KMS-11 (cell line): ENCODE measurements at regions not wholly inside any gene's neighbourhood (a gene's known extent, or its start where the extent isn't known, plus 50 kb on each side); places are given as distances from the start of the nearest gene placed in this dataset.
"Not testable (repeated sequence)": the region's sequence is repeated elsewhere in the genome, so short reads cannot be mapped to it uniquely, and the experiment has no call there.

Experiments used
- H2AFZ ChIP-seq: fragments of 200-600 bp; sonication (generic); 2 replicates; pipeline ENCODE4 v1.6.1; 2016; ENCODE audit warnings: antibody characterized with exemption, mixed run types, low read depth
- H3K27ac ChIP-seq: fragments of 200-600 bp; sonication (generic); 2 replicates; pipeline ENCODE4 v1.6.1; 2016; ENCODE audit warnings: mild to moderate bottlenecking, mixed run types
- H3K27me3 ChIP-seq: fragments of 200-600 bp; sonication (generic); 2 replicates; pipeline ENCODE4 v1.6.1; 2017; ENCODE audit warnings: mild to moderate bottlenecking, low read depth, mixed run types, moderate library complexity; ENCODE audit not compliant: insufficient read depth
- H3K36me3 ChIP-seq: fragments of 200-600 bp; sonication (generic); 2 replicates; pipeline ENCODE4 v1.6.1; 2017; ENCODE audit warnings: mild to moderate bottlenecking, mixed run types; ENCODE audit not compliant: insufficient read depth
- H3K4me1 ChIP-seq: fragments of 200-600 bp; sonication (generic); 2 replicates; pipeline ENCODE4 v1.6.1; 2016; ENCODE audit warnings: mild to moderate bottlenecking, low read depth, mixed run types; ENCODE audit not compliant: poor library complexity, severe bottlenecking
- H3K4me2 ChIP-seq: fragments of 200-600 bp; sonication (generic); 2 replicates; pipeline ENCODE4 v1.7.0; 2016; ENCODE audit warnings: mild to moderate bottlenecking, mixed run types
- H3K4me3 ChIP-seq: fragments of 200-600 bp; sonication (generic); IDR thresholded peaks from 2 replicates; pipeline ENCODE4 v1.6.1; 2017; ENCODE audit warnings: low read depth, low read length, mixed read lengths; ENCODE audit not compliant: insufficient read depth
- H3K79me2 ChIP-seq: fragments of 200-600 bp; sonication (generic); 2 replicates; pipeline ENCODE4 v1.6.1; 2016; ENCODE audit warnings: low read depth, mixed run types; ENCODE audit not compliant: insufficient read depth
- H3K9ac ChIP-seq: fragments of 200-600 bp; sonication (generic); 2 replicates; pipeline ENCODE4 v1.6.1; 2016; ENCODE audit warnings: mild to moderate bottlenecking, mixed run types
- H4K20me1 ChIP-seq: fragments of 200-600 bp; sonication (generic); 2 replicates; pipeline ENCODE4 v1.6.1; 2016; ENCODE audit warnings: mild to moderate bottlenecking, mixed run types; ENCODE audit not compliant: insufficient read depth
- CTCF ChIP-seq: fragments of 200-600 bp; sonication (generic); conservative IDR thresholded peaks from 2 replicates; pipeline ENCODE4 v1.6.1; 2017; ENCODE audit warnings: low read depth, mild to moderate bottlenecking, antibody characterized with exemption, low read length, moderate library complexity, mixed read lengths

- Histone ChIP-seq H3K79me2 (no peaks in the 10 kb centered on the region), H4K20me1 (no peaks in the 10 kb centered on the region), H2AFZ (no peak overlapping the region), H3K4me2 (no peak overlapping the region), H3K36me3 (no peaks in the 10 kb centered on the region), H3K4me1 (peaks cover 17% of the 10 kb centered on the region), H3K9ac (no peak overlapping the region), H3K27ac (no peak overlapping the region), H3K4me3 (no peak overlapping the region), H3K27me3 (no peaks in the 10 kb centered on the region)
- no peak for TF ChIP-seq CTCF
Measured at GRCh38 chr12:47361389-47362021, 281.7 kb upstream of the AMIGO2 start.

DNA sequence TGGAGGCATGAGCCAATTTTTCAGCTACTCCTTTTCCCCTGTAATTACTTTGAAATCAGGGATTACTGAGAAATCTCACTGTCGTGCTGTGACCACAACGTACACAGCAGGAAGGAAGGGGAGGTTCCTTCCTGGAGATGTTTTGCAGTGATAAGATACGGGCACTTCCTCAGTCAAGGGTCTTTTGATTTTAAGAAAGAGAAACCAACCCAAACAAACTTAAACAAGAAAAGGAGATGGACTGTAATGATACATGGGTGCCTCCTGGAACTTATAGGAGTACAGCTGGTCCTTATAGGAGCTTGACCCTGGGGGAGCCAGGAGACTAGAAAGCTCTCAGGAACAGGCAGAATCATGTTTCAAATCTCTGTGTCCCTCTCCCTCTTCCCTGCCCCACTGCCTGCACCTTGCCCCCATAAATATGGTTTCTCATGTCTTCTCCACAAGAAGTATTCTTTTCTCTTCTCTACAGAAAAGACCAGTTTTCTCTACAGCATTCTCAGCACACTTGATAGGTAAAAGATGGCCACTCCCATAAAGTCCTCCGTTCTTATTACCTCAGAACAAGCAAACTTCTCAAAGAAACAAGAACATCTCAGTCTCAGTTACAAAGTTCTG is 281.1 kb upstream of the AMIGO2 start:
- no peaks in the 10 kb centered on the region for H3K27me3 ChIP-seq
- no peaks in the 10 kb centered on the region for H4K20me1 ChIP-seq
- H3K4me2 ChIP-seq, result no peak overlapping the region
- no peak overlapping the region for H3K4me3 ChIP-seq
- H3K36me3 ChIP-seq, result no peaks in the 10 kb centered on the region
- no peak overlapping the region for H3K27ac ChIP-seq
- no peak overlapping the region for H2AFZ ChIP-seq
- no peak for TF ChIP-seq CTCF
- peaks cover 17% of the 10 kb centered on the region for H3K4me1 ChIP-seq
- no peaks in the 10 kb centered on the region for H3K79me2 ChIP-seq
- H3K9ac ChIP-seq, result no peak overlapping the region

DNA sequence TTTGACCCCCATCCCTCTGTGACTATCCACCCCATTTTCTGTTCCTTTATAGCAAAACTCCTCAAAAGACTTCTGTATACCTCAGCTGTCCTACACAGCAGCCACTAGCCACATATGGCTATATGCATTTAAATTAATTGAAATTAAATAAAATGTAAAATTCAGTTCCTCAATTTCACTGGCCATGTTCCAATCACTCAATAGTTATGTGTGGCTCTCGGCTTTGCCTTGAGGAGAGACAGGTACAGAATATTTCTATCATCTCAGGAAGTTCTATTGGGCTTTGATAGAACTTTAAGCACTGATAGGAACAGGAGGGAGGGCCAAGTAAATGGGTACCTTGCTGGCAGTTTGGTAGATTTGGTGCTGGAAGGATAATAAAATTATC is 280.3 kb upstream of the AMIGO2 start:
- Histone ChIP-seq H3K27ac (no peak overlapping the region), H4K20me1 (no peaks in the 10 kb centered on the region), H3K79me2 (no peaks in the 10 kb centered on the region), H2AFZ (no peak overlapping the region), H3K4me2 (no peak overlapping the region), H3K4me3 (no peak overlapping the region), H3K4me1 (peaks cover 17% of the 10 kb centered on the region), H3K9ac (no peak overlapping the region), H3K27me3 (no peaks in the 10 kb centered on the region), H3K36me3 (no peaks in the 10 kb centered on the region)
- no peak for TF ChIP-seq CTCF

DNA sequence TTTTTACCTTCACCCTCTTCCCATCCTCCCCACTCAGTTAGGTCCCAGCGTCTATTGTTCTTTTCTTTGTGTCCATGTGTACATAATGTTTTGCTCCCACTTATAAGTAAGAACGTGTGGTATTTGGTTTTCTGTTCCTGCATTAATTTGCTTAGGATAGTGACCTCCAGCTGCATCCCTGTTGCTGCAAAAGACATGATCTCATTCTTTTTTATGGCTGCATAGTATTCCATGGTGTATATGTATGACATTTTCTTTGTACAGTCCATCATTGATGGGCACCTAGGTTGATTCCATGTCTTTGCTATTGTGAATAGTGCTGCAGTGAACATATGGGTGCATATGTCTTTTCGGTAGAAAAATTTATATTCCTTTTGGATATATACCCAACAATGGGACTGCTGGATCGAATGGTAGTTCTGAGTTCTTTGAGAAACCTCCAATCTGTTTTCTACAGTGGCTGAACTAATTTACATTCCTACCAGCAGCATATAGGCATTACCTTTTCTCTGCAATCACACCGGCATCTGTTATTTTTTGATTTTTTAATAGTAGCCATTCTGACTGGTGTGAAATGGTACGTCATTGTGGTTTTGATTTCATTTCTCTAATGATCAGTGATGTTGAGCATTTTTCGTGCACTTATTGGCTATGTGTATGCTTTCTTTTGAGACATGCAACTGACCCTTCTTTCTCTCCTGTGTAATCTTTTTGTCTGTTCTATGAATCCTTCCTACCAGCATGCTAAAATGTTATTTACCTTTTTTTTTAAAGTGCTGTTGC is 279.7 kb upstream of the AMIGO2 start:
- Histone ChIP-seq H3K4me1 (peaks cover 13% of the 10 kb centered on the region), H3K79me2 (no peaks in the 10 kb centered on the region), H3K4me2 (no peak overlapping the region), H3K9ac (no peak overlapping the region), H3K27ac (no peak overlapping the region), H3K4me3 (no peak overlapping the region), H3K27me3 (no peaks in the 10 kb centered on the region), H2AFZ (no peak overlapping the region), H4K20me1 (no peaks in the 10 kb centered on the region), H3K36me3 (no peaks in the 10 kb centered on the region)
- TF ChIP-seq CTCF, result no peak

GRCh38 chr12:47357006-47357405 is 277.2 kb upstream of the AMIGO2 start:
- not testable (repeated sequence) for H3K4me3 ChIP-seq, H3K4me2 ChIP-seq, H3K36me3 ChIP-seq, H3K27me3 ChIP-seq, H3K79me2 ChIP-seq, H4K20me1 ChIP-seq, H3K9ac ChIP-seq, H2AFZ ChIP-seq, H3K27ac ChIP-seq, H3K4me1 ChIP-seq
